Endothelial cell of umbilical vein (primary cell): ENCODE measurements at regions not wholly inside any gene's neighbourhood (a gene's known extent, or its start where the extent isn't known, plus 50 kb on each side); places are given as distances from the start of the nearest gene placed in this dataset.

Experiments
- BruUV-seq: library from RNA; stranded (reverse); fragments of 400-500 nt; replicated peaks from 2 replicates; lab custom pipeline; 2021; lab: Mats Ljungman, UMichigan
- CTCF ChIA-PET: fragments of 300-600, 350-600 bp; sonication (Branson Sonifier 250); formaldehyde crosslinking; loops from one replicate; lab custom pipeline; 2021; ENCODE audit warnings: antibody characterized with exemption, inconsistent platforms; lab: Charles Lee
- POLR2A ChIA-PET: fragments of 300-600, 350-600 bp; sonication (Branson Sonifier 250); formaldehyde crosslinking; loops from one replicate; lab custom pipeline; 2021; ENCODE audit warnings: antibody characterized with exemption, inconsistent platforms; lab: Charles Lee
- DNase-seq: peaks from one replicate; pipeline ENCODE4 v3.0.0-alpha.2; 2011; ENCODE audit warnings: low read depth, low spot score
- FAIRE-seq: peaks from 2 replicates; lab custom pipeline; 2011; peaks lifted over from hg19 to GRCh38; lab: Jason Lieb, UNC
- H2AFZ ChIP-seq: 2 replicates; pipeline ENCODE4 v1.6.0; 2012; ENCODE audit warnings: low read depth, low read length, control low read depth, inconsistent platforms
- H3K27ac ChIP-seq: 2 replicates; pipeline ENCODE4 v1.5.1; 2011; ENCODE audit warnings: low read depth, mild to moderate bottlenecking, control low read depth, low read length, moderate library complexity; ENCODE audit not compliant: insufficient read depth
- H3K27me3 ChIP-seq, 2 experiments: 2 replicates each; pipeline versions ENCODE4 v1.6.0 to v1.6.1; 2011; ENCODE audit warnings: low read length in 2 of 2, mixed read lengths in 1 of 2; ENCODE audit not compliant: control insufficient read depth in 2 of 2, insufficient read depth in 2 of 2
- H3K36me3 ChIP-seq, 2 experiments: 2 replicates in 1 of 2; 3 replicates in 1 of 2; pipeline ENCODE4 v1.5.1; 2011; ENCODE audit warnings: low read length in 2 of 2, mild to moderate bottlenecking in 1 of 2, moderate library complexity in 1 of 2; ENCODE audit not compliant: control insufficient read depth in 2 of 2, insufficient read depth in 2 of 2; ENCODE audit errors: extremely low read depth in 1 of 2
- H3K4me1 ChIP-seq: 3 replicates; pipeline ENCODE4 v1.5.1; 2011; ENCODE audit warnings: mild to moderate bottlenecking, low read length; ENCODE audit not compliant: control insufficient read depth, insufficient read depth; ENCODE audit errors: extremely low read depth
- H3K4me2 ChIP-seq: 2 replicates; pipeline ENCODE4 v1.6.1; 2011; ENCODE audit warnings: low read length, control low read depth, mixed read lengths; ENCODE audit not compliant: insufficient read depth
- H3K4me3 ChIP-seq, 3 experiments: fragments of 200-600 bp in 1 of 3; sonication (generic), shearing (Covaris generic) in 1 of 3; replicated peaks in 1 of 3; 2 replicates each; pipeline ENCODE4 v1.5.1; 2011 to 2016; ENCODE audit warnings: control low read depth in 3 of 3, low read length in 3 of 3, mild to moderate bottlenecking in 2 of 3, inconsistent platforms in 1 of 3, low read depth in 1 of 3, moderate library complexity in 1 of 3; ENCODE audit not compliant: insufficient read depth in 1 of 3
- H3K79me2 ChIP-seq: 2 replicates; pipeline ENCODE4 v1.6.0; 2012; ENCODE audit warnings: low read length, inconsistent platforms; ENCODE audit not compliant: control insufficient read depth, insufficient read depth
- H3K9ac ChIP-seq: replicated peaks from 2 replicates; pipeline ENCODE3; 2011; ENCODE audit warnings: low read length, control low read depth; ENCODE audit not compliant: insufficient read depth; ENCODE audit errors: extremely low read depth
- H3K9me1 ChIP-seq: replicated peaks from 3 replicates; pipeline ENCODE4 v1.6.0; 2011; ENCODE audit warnings: mild to moderate bottlenecking, low read length; ENCODE audit not compliant: control insufficient read depth, insufficient read depth; ENCODE audit errors: extremely low read depth
- H3K9me3 ChIP-seq: replicated peaks from 2 replicates; pipeline ENCODE4 v1.5.1; 2012; ENCODE audit warnings: low read length, inconsistent platforms; ENCODE audit not compliant: control insufficient read depth, insufficient read depth
- H4K20me1 ChIP-seq: replicated peaks from 2 replicates; pipeline ENCODE3; 2011; ENCODE audit warnings: mild to moderate bottlenecking, low read length; ENCODE audit not compliant: control insufficient read depth, insufficient read depth; ENCODE audit errors: extremely low read depth
- CTCF ChIP-seq, 2 donors: IDR thresholded peaks; 1 replicate in 1 of 2; 2 replicates in 1 of 2; pipeline ENCODE4 v1.5.1; 2011; ENCODE audit warnings: low read length in 2 of 2, mild to moderate bottlenecking in 2 of 2, moderate library complexity in 2 of 2, control low read depth in 1 of 2, inconsistent platforms in 1 of 2, low read depth in 1 of 2; ENCODE audit not compliant: insufficient read depth in 1 of 2; ENCODE audit errors: extremely low read depth in 1 of 2
- EZH2 ChIP-seq: IDR thresholded peaks from 2 replicates; pipeline ENCODE4 v1.6.1; 2012; ENCODE audit warnings: borderline replicate concordance, low read depth, mild to moderate bottlenecking, moderate library complexity, low read length, inconsistent platforms; ENCODE audit not compliant: severe bottlenecking
- FOS ChIP-seq: IDR thresholded peaks from 2 replicates; pipeline ENCODE4 v1.6.1; 2011; ENCODE audit warnings: mild to moderate bottlenecking, low read length, moderate library complexity, borderline replicate concordance; ENCODE audit not compliant: insufficient read depth
- GATA2 ChIP-seq: IDR thresholded peaks from 2 replicates; pipeline ENCODE4 v1.7.0; 2011; ENCODE audit warnings: low read depth, mild to moderate bottlenecking, moderate library complexity, mixed read lengths, low read length; ENCODE audit not compliant: insufficient read length, insufficient read depth
- JUN ChIP-seq: IDR thresholded peaks from 2 replicates; pipeline ENCODE4 v1.6.1; 2011; ENCODE audit warnings: borderline replicate concordance, low read depth; ENCODE audit not compliant: insufficient read length, insufficient read depth
- MAX ChIP-seq: IDR thresholded peaks from 2 replicates; pipeline ENCODE4 v1.6.1; 2011; ENCODE audit not compliant: insufficient read depth, insufficient read length
- MYC ChIP-seq: IDR thresholded peaks from one replicate; pipeline ENCODE4 v1.6.1; 2011; ENCODE audit warnings: mild to moderate bottlenecking, low read depth, low read length
- POLR2A ChIP-seq: IDR thresholded peaks from 2 replicates; pipeline ENCODE4 v1.6.1; 2012; ENCODE audit warnings: low read depth, mild to moderate bottlenecking, control low read depth, low read length
- POLR2AphosphoS5 ChIP-seq: IDR thresholded peaks from 2 replicates; pipeline ENCODE4 v1.6.1; 2012; ENCODE audit warnings: low read depth, mild to moderate bottlenecking, control low read depth, low read length, moderate library complexity; ENCODE audit not compliant: insufficient read depth
- dilution Hi-C: fragments of 300-500 bp; cut with MboI; formaldehyde crosslinking; loops from one replicate; pipeline ENCODE4 v1.15.0; 2019; ENCODE audit warnings: low sequenced_read_pairs; ENCODE audit not compliant: extremely low pct_ligation_motif_present
- intact Hi-C: fragments of 100-400 bp; cut with micrococcal nuclease; formaldehyde crosslinking; loops from one replicate; pipeline ENCODE4 v1.10.0; 2022

- H3K4me1 ChIP-seq, result peaks cover 29% of the 10 kb centered on the region
- ChIA-PET POLR2A (no interaction called here), CTCF (interaction anchor here (5.7 kb wide), 1 partner anchor 179 kb away, joined by 28 read pairs; no protein-coding TSS in a partner anchor)
- no peaks in the 10 kb centered on the region for H3K27me3 ChIP-seq
- H3K4me3 ChIP-seq, result no peak overlapping the region
- intact Hi-C loops, result no loop called here
- H3K4me2 ChIP-seq, result no peak overlapping the region
- H3K36me3 ChIP-seq, result no peaks in the 10 kb centered on the region
- TF ChIP-seq POLR2A (no peak), MAX (no peak), FOS (no peak)
- dilution Hi-C loops, result loop anchor here (25.0 kb wide), 1 partner anchor 147 kb away; no protein-coding TSS in a partner anchor
- no peaks in the 10 kb centered on the region for H3K79me2 ChIP-seq
- BruUV-seq, result no TSS peak
- DNase-seq (no peak), FAIRE-seq (no peak)
- no peak overlapping the region for H2AFZ ChIP-seq
- H3K9me1 ChIP-seq, result no peaks in the 10 kb centered on the region
- no peaks in the 10 kb centered on the region for H4K20me1 ChIP-seq
- H3K27ac ChIP-seq, result no peak overlapping the region
- no peaks in the 10 kb centered on the region for H3K9me3 ChIP-seq
- no peak overlapping the region for H3K9ac ChIP-seq
Observed at GRCh38 chr1:93808871-93809270, 70.1 kb downstream of the DNTTIP2 start.

GRCh38 chr1:93807311-93807930, 71.6 kb downstream of the DNTTIP2 start:
- no peak overlapping the region for H3K9ac ChIP-seq
- no peak overlapping the region for H2AFZ ChIP-seq
- intact Hi-C loops, result no loop called here
- H3K9me3 ChIP-seq, result no peaks in the 10 kb centered on the region
- no peaks in the 10 kb centered on the region for H3K27me3 ChIP-seq
- no peaks in the 10 kb centered on the region for H3K36me3 ChIP-seq
- POLR2A ChIA-PET, result no interaction called here
- no peaks in the 10 kb centered on the region for H3K9me1 ChIP-seq
- no peak overlapping the region for H3K27ac ChIP-seq
- H3K79me2 ChIP-seq, result no peaks in the 10 kb centered on the region
- TF ChIP-seq MYC, result no peak
- no peak for TF ChIP-seq MAX
- TF ChIP-seq POLR2AphosphoS5, result no peak
- no peak for TF ChIP-seq CTCF (IDR thresholded peaks at IDR 0.05; ENCODE audit: extremely low read depth in 1 of 2, insufficient read depth in 1 of 2, low read depth in 1 of 2, low read length in 2 of 2)
- TF ChIP-seq FOS, result no peak
- no peak for TF ChIP-seq POLR2A
- no peak for TF ChIP-seq EZH2
- TF ChIP-seq GATA2, result no peak
- TF ChIP-seq JUN, result no peak
- CTCF ChIA-PET, result interaction anchor here (5.7 kb wide), 1 partner anchor 177 kb away, joined by 28 read pairs; no protein-coding TSS in a partner anchor
- DNase-seq, result no peak
- no peak for FAIRE-seq
- dilution Hi-C loops, result loop anchor here (25.0 kb wide), 1 partner anchor 145 kb away; no protein-coding TSS in a partner anchor
- H3K4me3 ChIP-seq, result no peak overlapping the region
- H3K4me1 ChIP-seq, result peaks cover 38% of the 10 kb centered on the region
- H3K4me2 ChIP-seq, result no peak overlapping the region
- no TSS peak for BruUV-seq
- no peaks in the 10 kb centered on the region for H4K20me1 ChIP-seq
